A549 (cell line): ENCODE measurements at regions not wholly inside any gene's neighbourhood (a gene's known extent, or its start where the extent isn't known, plus 50 kb on each side); places are given as distances from the start of the nearest gene placed in this dataset.

Experiments used
- ATAC-seq, 2 experiments: fragments of 200-7000 bp in 1 of 2; fragments of >200 bp in 1 of 2; cut with Nextera tagmentation in 1 of 2; cut with Tn5 transposase in 1 of 2; 3 replicates each; pipeline versions ENCODE4 v1.8.0 to v1.9.1; 2018 to 2020; ENCODE audit warnings: mild to moderate bottlenecking in 1 of 2, moderate library complexity in 1 of 2
- CTCF ChIA-PET: fragments of 300-600 bp; sonication (Branson Sonifier 250); formaldehyde crosslinking; extraction: SDS; loops from one replicate; lab custom pipeline; 2021; ENCODE audit warnings: antibody characterized with exemption, inconsistent platforms; lab: Yijun Ruan, JAX
- POLR2A ChIA-PET: fragments of 350-600 bp; formaldehyde crosslinking; extraction: SDS; loops from one replicate; lab custom pipeline; 2021; ENCODE audit warnings: antibody characterized with exemption, inconsistent platforms; lab: Yijun Ruan, JAX
- DNase-seq, 2 experiments: peaks; one replicate each; pipeline versions ENCODE4 v3.0.0 to v3.0.0-alpha.2; 2011 to 2016; ENCODE audit warnings: low read depth in 1 of 2, low spot score in 1 of 2
- FAIRE-seq: peaks from 2 replicates; lab custom pipeline; 2011; peaks lifted over from hg19 to GRCh38; lab: Jason Lieb, UNC
- H3K27ac ChIP-seq, 2 experiments: fragments of >200 bp; sonication (Bioruptor Twin); formaldehyde crosslinking; 3 replicates each; pipeline ENCODE4 v1.5.1; 2016 to 2017
- H3K4me1 ChIP-seq: fragments of >200 bp; sonication (Bioruptor Twin); formaldehyde crosslinking; 3 replicates; pipeline ENCODE4 v1.6.1; 2016
- H3K4me2 ChIP-seq: fragments of >200 bp; sonication (Bioruptor Twin); formaldehyde crosslinking; 3 replicates; pipeline ENCODE4 v1.6.1; 2016
- H3K4me3 ChIP-seq: fragments of >200 bp; sonication (Bioruptor Twin); formaldehyde crosslinking; 3 replicates; pipeline ENCODE4 v1.5.1; 2016
- H3K9me3 ChIP-seq: fragments of >200 bp; sonication (Bioruptor Twin); formaldehyde crosslinking; 3 replicates; pipeline ENCODE4 v1.6.1; 2016
- CHD4 ChIP-seq: fragments of 200-600 bp; sonication (generic); IDR thresholded peaks from 2 replicates; pipeline ENCODE4 v1.6.1; 2016; ENCODE audit warnings: antibody characterized with exemption, mild to moderate bottlenecking, borderline replicate concordance
- CTCF ChIP-seq: fragments of >200 bp; sonication (Bioruptor Twin); formaldehyde crosslinking; IDR thresholded peaks from 3 replicates; pipeline ENCODE4 v1.5.1; 2016
- EP300 ChIP-seq, 2 experiments: fragments of >200 bp; sonication (Bioruptor Twin); formaldehyde crosslinking; IDR thresholded peaks; 2 replicates in 1 of 2; 3 replicates in 1 of 2; pipeline ENCODE4 v1.6.1; 2016 to 2017
- FOXS1 ChIP-seq: fragments of 250-450 bp; sonication (Bioruptor Pico); IDR thresholded peaks from 2 replicates; pipeline ENCODE4 v1.5.0; 2020; ENCODE audit warnings: mild to moderate bottlenecking, moderate library complexity
- GATA3 ChIP-seq: IDR thresholded peaks from 2 replicates; pipeline ENCODE4 v1.6.1; 2012; ENCODE audit warnings: borderline replicate concordance
- HDAC2 ChIP-seq: fragments of 200-600 bp; sonication (generic); IDR thresholded peaks from 2 replicates; pipeline ENCODE4 v1.6.1; 2016
- HOXA7 ChIP-seq: fragments of 250-450 bp; sonication (Bioruptor Pico); IDR thresholded peaks from 2 replicates; pipeline ENCODE4 v1.5.0; 2020; ENCODE audit warnings: mild to moderate bottlenecking, moderate library complexity
- HOXB5 ChIP-seq: fragments of 250-450 bp; sonication (Bioruptor Pico); IDR thresholded peaks from 2 replicates; pipeline ENCODE4 v1.5.0; 2020; ENCODE audit warnings: mild to moderate bottlenecking, moderate library complexity
- JUNB ChIP-seq: fragments of >200 bp; sonication (Bioruptor Twin); formaldehyde crosslinking; IDR thresholded peaks from 2 replicates; pipeline ENCODE4 v1.6.1; 2016
- NR3C1 ChIP-seq: fragments of >200 bp; sonication (Bioruptor Twin); formaldehyde crosslinking; IDR thresholded peaks from 3 replicates; pipeline ENCODE4 v1.6.1; 2017
- POLR2AphosphoS2 ChIP-seq: conservative IDR thresholded peaks from 2 replicates; pipeline ENCODE4 v1.6.1; 2012; ENCODE audit warnings: low read length, improper control_type of control experiment, inconsistent platforms
- RFX5 ChIP-seq: fragments of 450-650 bp; IDR thresholded peaks from 2 replicates; pipeline ENCODE4 v1.7.1; 2014; ENCODE audit warnings: antibody characterized with exemption, mild to moderate bottlenecking, moderate library complexity
- TFCP2L1 ChIP-seq: fragments of 250-450 bp; sonication (Bioruptor Pico); IDR thresholded peaks from 2 replicates; pipeline ENCODE4 v1.5.0; 2021; ENCODE audit warnings: mild to moderate bottlenecking
- TP53 ChIP-seq: fragments of 250-450 bp; sonication (Bioruptor Pico); IDR thresholded peaks from 2 replicates; pipeline ENCODE4 v1.5.0; 2021; ENCODE audit warnings: mild to moderate bottlenecking, moderate library complexity
- WGBS: methylation state at CpG from one replicate; pipeline ENCODE4 v1.1.6; 2017; ENCODE audit errors: missing lambda C conversion rate; 5-methylcytosine and 5-hydroxymethylcytosine counted together
- TF ChIP-seq, protein P1 (sequence below): fragments of 200-600 bp; sonication (generic); IDR thresholded peaks from 2 replicates; pipeline ENCODE4 v1.6.1; 2016; ENCODE audit warnings: antibody characterized with exemption, mild to moderate bottlenecking, moderate library complexity
- TF ChIP-seq, protein P2 (sequence below): IDR thresholded peaks from 2 replicates; pipeline ENCODE4 v1.6.1; 2012; ENCODE audit warnings: low read depth, borderline replicate concordance
- TF ChIP-seq, protein P3 (sequence below): fragments of >200 bp; sonication (Bioruptor Twin); formaldehyde crosslinking; IDR thresholded peaks from 2 replicates; pipeline ENCODE4 v1.6.1; 2016
- TF ChIP-seq, protein P4 (sequence below): fragments of 250-450 bp; sonication (Bioruptor Pico); IDR thresholded peaks from 2 replicates; pipeline ENCODE4 v1.5.0; 2021; ENCODE audit warnings: mild to moderate bottlenecking, moderate library complexity, borderline replicate concordance
- TF ChIP-seq, protein P5 (sequence below): fragments of 150-350 bp; IDR thresholded peaks from 2 replicates; pipeline ENCODE4 v1.6.1; 2014; ENCODE audit warnings: low read depth, mild to moderate bottlenecking, low read length

DNA sequence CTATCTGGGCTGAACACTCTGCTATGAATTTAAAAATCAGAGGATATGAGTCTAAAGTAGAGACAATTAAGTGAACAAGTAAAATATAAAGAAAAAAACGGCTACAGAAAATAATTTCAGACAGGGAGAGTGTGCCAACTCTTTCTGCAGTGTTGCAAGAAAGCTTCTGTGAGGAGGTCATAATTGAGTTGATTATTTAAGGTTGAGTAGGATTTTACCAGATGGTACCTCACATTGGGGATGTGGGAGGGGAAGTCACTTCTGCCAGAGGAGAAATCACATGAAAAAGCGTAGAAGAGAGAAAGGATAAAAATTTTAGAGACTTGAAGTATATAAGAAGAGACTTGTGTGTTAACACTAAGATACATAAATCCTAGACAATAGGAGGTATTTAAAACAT is 238.0 kb upstream of the NCAM2 start:
- whole genome bisulfite sequencing = 3% methylated on average over 2 of the region's 2 CpGs
- POLR2A ChIA-PET = no interaction called here
- no peaks in the 10 kb centered on the region for H3K9me3 ChIP-seq
- no peak overlapping the region for H3K4me2 ChIP-seq
- ATAC-seq (no peak), DNase-seq (no peak), FAIRE-seq (no peak)
- no peak for TF ChIP-seq HOXB5 (CRISPR knock-in tag)
- no peak for TF ChIP-seq JUNB
- no peak for TF ChIP-seq POLR2AphosphoS2
- no peak for TF ChIP-seq HOXA7 (CRISPR knock-in tag)
- TF ChIP-seq, all 56 proteins: peak for 0
- no peak overlapping the region for H3K4me3 ChIP-seq
- no peaks in the 10 kb centered on the region for H3K4me1 ChIP-seq
- CTCF ChIA-PET = no interaction called here
- no peak overlapping the region for H3K27ac ChIP-seq

GRCh38 chr21:20774737-20775136 is 223.5 kb upstream of the NCAM2 start:
- no peak for ATAC-seq
- TF ChIP-seq CHD4 = no peak
- TF ChIP-seq, protein P1, sequence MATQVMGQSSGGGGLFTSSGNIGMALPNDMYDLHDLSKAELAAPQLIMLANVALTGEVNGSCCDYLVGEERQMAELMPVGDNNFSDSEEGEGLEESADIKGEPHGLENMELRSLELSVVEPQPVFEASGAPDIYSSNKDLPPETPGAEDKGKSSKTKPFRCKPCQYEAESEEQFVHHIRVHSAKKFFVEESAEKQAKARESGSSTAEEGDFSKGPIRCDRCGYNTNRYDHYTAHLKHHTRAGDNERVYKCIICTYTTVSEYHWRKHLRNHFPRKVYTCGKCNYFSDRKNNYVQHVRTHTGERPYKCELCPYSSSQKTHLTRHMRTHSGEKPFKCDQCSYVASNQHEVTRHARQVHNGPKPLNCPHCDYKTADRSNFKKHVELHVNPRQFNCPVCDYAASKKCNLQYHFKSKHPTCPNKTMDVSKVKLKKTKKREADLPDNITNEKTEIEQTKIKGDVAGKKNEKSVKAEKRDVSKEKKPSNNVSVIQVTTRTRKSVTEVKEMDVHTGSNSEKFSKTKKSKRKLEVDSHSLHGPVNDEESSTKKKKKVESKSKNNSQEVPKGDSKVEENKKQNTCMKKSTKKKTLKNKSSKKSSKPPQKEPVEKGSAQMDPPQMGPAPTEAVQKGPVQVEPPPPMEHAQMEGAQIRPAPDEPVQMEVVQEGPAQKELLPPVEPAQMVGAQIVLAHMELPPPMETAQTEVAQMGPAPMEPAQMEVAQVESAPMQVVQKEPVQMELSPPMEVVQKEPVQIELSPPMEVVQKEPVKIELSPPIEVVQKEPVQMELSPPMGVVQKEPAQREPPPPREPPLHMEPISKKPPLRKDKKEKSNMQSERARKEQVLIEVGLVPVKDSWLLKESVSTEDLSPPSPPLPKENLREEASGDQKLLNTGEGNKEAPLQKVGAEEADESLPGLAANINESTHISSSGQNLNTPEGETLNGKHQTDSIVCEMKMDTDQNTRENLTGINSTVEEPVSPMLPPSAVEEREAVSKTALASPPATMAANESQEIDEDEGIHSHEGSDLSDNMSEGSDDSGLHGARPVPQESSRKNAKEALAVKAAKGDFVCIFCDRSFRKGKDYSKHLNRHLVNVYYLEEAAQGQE = no peak
- no peak for TF ChIP-seq TP53 (CRISPR knock-in tag)
- TF ChIP-seq, protein P2, sequence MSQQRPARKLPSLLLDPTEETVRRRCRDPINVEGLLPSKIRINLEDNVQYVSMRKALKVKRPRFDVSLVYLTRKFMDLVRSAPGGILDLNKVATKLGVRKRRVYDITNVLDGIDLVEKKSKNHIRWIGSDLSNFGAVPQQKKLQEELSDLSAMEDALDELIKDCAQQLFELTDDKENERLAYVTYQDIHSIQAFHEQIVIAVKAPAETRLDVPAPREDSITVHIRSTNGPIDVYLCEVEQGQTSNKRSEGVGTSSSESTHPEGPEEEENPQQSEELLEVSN = no peak
- no peak for TF ChIP-seq HDAC2
- no peak for TF ChIP-seq TFCP2L1
- TF ChIP-seq EP300 (IDR thresholded peaks at IDR 0.05) = no peak
- no peak for TF ChIP-seq GATA3
- no peak for TF ChIP-seq NR3C1
- TF ChIP-seq, protein P3, sequence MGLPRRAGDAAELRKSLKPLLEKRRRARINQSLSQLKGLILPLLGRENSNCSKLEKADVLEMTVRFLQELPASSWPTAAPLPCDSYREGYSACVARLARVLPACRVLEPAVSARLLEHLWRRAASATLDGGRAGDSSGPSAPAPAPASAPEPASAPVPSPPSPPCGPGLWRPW = no peak
- TF ChIP-seq RFX5 = no peak
- TF ChIP-seq, protein P4, sequence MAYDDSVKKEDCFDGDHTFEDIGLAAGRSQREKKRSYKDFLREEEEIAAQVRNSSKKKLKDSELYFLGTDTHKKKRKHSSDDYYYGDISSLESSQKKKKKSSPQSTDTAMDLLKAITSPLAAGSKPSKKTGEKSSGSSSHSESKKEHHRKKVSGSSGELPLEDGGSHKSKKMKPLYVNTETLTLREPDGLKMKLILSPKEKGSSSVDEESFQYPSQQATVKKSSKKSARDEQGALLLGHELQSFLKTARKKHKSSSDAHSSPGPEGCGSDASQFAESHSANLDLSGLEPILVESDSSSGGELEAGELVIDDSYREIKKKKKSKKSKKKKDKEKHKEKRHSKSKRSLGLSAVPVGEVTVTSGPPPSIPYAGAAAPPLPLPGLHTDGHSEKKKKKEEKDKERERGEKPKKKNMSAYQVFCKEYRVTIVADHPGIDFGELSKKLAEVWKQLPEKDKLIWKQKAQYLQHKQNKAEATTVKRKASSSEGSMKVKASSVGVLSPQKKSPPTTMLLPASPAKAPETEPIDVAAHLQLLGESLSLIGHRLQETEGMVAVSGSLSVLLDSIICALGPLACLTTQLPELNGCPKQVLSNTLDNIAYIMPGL = no peak
- TF ChIP-seq FOXS1 = no peak
- TF ChIP-seq CTCF = no peak
- TF ChIP-seq, protein P5, sequence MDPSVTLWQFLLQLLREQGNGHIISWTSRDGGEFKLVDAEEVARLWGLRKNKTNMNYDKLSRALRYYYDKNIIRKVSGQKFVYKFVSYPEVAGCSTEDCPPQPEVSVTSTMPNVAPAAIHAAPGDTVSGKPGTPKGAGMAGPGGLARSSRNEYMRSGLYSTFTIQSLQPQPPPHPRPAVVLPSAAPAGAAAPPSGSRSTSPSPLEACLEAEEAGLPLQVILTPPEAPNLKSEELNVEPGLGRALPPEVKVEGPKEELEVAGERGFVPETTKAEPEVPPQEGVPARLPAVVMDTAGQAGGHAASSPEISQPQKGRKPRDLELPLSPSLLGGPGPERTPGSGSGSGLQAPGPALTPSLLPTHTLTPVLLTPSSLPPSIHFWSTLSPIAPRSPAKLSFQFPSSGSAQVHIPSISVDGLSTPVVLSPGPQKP = no peak
- TF ChIP-seq, all 56 proteins: peak for 0
- Histone ChIP-seq H3K4me2 (no peak overlapping the region), H3K4me1 (no peaks in the 10 kb centered on the region), H3K9me3 (no peaks in the 10 kb centered on the region), H3K27ac (no peak overlapping the region), H3K4me3 (no peak overlapping the region)
- CTCF ChIA-PET = no interaction called here
- FAIRE-seq = no peak
- no peak for DNase-seq
- POLR2A ChIA-PET = no interaction called here
- WGBS = 47% methylated on average over 1 of the region's 1 CpG
